Activated CD4-positive, CD25-positive, alpha-beta regulatory T cell treated with anti-CD3 and anti-CD28 coated beads, Interleukin-2, amount 50 U/mL, for 72 hours (primary cell): ENCODE measurements at regions not wholly inside any gene's neighbourhood (a gene's known extent, or its start where the extent isn't known, plus 50 kb on each side); places are given as distances from the start of the nearest gene placed in this dataset.
"Not testable (repeated sequence)": the region's sequence is repeated elsewhere in the genome, so short reads cannot be mapped to it uniquely, and the experiment has no call there.

ENCODE experiments used
- DNase-seq: peaks from one replicate; pipeline ENCODE4 v3.0.0; 2021

GRCh38 chr14:105883066-105884005 is 357.0 kb downstream of the TMEM121 start:
- DNase-seq = peak; percentile 6

- DNase-seq = peak; percentile 12
Observed at GRCh38 chr14:105884192-105884807, 357.9 kb downstream of the TMEM121 start.

GRCh38 chr14:105884808-105885281 is 358.5 kb downstream of the TMEM121 start:
- peak; percentile 19 for DNase-seq

- DNase-seq = peak; percentile 26
Observed at GRCh38 chr14:105885561-105886320, 359.4 kb downstream of the TMEM121 start.

GRCh38 chr14:105886791-105887191 is 360.4 kb downstream of the TMEM121 start:
- DNase-seq = not testable (repeated sequence)

GRCh38 chr14:105887692-105888091 is 361.3 kb downstream of the TMEM121 start:
- peak; percentile 19 for DNase-seq

- DNase-seq = no peak
Observed at GRCh38 chr14:105888151-105888550, 361.8 kb downstream of the TMEM121 start.

GRCh38 chr14:105888784-105889665 is 362.6 kb downstream of the TMEM121 start:
- DNase-seq = no peak

- DNase-seq = peak; percentile 22
Observed at GRCh38 chr14:105889666-105890473, 363.5 kb downstream of the TMEM121 start.

- DNase-seq = peak; percentile 20
Observed at GRCh38 chr14:105890474-105891220, 364.3 kb downstream of the TMEM121 start.

- DNase-seq = peak; percentile 17
Observed at GRCh38 chr14:105891221-105891602, 364.8 kb downstream of the TMEM121 start.

- DNase-seq = peak; percentile 23
Observed at GRCh38 chr14:105891631-105892452, 365.5 kb downstream of the TMEM121 start.

- DNase-seq = peak; percentile 16
Observed at GRCh38 chr14:105892453-105893441, 366.4 kb downstream of the TMEM121 start.

GRCh38 chr14:105893686-105894085 is 367.3 kb downstream of the TMEM121 start:
- DNase-seq = not testable (repeated sequence)

GRCh38 chr14:105894125-105894977 is 368.0 kb downstream of the TMEM121 start:
- DNase-seq = peak; percentile 15

- peak; percentile 16 for DNase-seq
Observed at GRCh38 chr14:105894978-105895881, 368.8 kb downstream of the TMEM121 start.
